Left cardiac atrium (tissue), 4 donors: ENCODE measurements at regions not wholly inside any gene's neighbourhood (a gene's known extent, or its start where the extent isn't known, plus 50 kb on each side); places are given as distances from the start of the nearest gene placed in this dataset.
A peak's percentile ranks its signal among the peaks of the same experiment; 100 is the strongest.

Source experiments
- ATAC-seq, 2 donors: fragments of 200-7000 bp; cut with Tn5 transposase; one replicate each; pipeline ENCODE4 v1.9.1; 2020; ENCODE audit warnings: mild to moderate bottlenecking in 2 of 2, moderate library complexity in 2 of 2
- DNase-seq: peaks from one replicate; pipeline ENCODE4 v3.0.0-alpha.2; 2020
- intact Hi-C, 2 donors: fragments of 100-400 bp; cut with DNase I; formaldehyde crosslinking; loops; one replicate each; pipeline versions ENCODE4 v1.14.1 to v1.15.1; 2022 to 2023
- donor health status: DM: no; HTN: yes; CAD: no.
- donor health status: DM: no; HTN: yes; CAD: no; lungs with severe emphysema.
- donor health status: DM: yes; HTN: yes; CAD: no.
- donor health status: Dilated cardiomyopathy.

DNA sequence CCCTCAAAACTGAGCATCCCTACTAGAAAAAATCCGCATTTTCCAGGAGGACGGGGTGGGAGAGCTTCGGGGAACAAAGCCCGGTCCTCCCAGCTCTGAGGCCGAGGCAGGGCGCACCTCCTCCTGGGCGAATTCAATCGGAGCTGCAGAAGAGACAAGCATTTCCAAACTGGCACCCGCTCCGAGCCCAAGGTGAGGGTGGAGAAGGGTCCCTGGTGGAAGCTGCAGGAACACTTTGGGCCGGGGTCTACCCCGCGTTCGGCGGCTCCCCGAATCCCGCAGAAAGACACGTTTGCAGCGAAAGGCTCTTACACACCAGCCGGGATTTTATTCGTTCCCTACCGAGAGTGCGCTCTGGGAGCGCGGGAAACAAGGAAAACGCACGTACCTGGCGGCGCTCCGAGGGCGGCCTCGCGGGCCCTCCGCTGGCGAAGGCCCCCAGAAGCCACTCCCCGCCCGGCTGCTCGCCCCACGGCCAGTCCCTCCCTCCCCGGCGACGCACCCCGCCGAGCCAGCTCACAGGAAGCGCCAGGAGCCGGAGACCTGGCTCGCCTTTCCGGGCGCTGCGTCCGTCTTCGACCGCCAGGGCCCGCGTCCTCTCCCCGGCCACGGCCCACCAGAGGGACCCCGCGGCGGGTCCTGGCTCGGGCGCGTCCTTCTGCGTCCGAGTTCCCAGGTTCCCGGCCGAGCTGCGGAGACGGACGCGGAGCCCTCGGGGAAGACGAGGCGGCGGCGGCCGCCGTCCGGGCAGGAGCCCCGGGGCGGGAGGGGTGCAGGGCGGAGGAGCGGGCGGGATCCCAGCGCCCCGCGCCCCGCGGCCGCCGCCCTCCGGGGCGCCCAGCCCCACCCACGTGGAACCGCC lies 49.8 kb upstream of the BAHCC1 start:
- intact Hi-C loops: no loop called here
- ATAC-seq (peak; percentile 67 to 71), DNase-seq (peak; percentile 93)
